NOMO-1 treated with dmso at 0.1 percent for 144 hours (cell line): ENCODE measurements at regions not wholly inside any gene's neighbourhood (a gene's known extent, or its start where the extent isn't known, plus 50 kb on each side); places are given as distances from the start of the nearest gene placed in this dataset.
"Not testable (repeated sequence)": the region's sequence is repeated elsewhere in the genome, so short reads cannot be mapped to it uniquely, and the experiment has no call there.

Experiments
- DNase-seq: peaks from one replicate; lab custom pipeline; 2025; ENCODE audit not compliant: unreplicated experiment; lab: John Stamatoyannopoulos, UW

DNA sequence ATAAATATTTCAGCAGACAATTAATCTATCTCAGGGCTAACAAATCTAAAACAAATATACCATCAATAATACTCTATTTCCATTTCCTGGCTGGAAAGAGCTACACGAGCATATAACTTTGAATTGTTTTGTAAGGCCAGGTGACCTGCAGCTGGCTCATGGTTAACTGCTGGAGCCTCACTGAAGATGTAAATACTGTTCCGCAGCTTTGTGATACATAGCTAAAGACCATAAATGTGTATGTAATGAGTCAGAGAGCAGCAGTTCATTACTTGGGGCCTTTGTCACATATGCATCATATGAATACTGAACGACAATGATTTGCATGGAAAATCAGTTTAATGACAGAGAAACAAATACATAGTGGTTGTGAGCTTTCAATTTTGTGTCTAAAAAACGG is 109.4 kb upstream of the CCN2 start:
- DNase-seq, result no peak

- no peak for DNase-seq
These were observed 107.8 kb upstream of the CCN2 start for GRCh38 chr6:132058975-132059374.

DNA sequence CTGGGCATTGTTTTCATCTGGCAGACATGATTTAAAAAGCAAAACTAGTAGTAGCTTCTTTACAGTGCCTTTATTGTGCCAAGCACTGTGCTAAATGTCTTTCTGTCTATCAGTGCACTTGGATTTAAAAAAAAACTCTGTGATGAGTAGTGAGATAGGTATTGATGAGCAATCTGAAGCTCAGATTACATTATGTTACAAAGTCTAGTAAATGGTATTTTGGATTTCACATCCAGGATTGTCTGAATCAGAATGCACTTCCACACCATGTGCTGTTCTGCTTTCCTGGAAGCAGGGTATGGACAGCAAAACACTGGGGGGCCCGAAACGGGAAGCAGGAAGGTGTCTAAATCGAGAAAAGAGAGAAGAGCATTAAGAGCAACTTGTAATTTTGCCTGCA is 103.4 kb upstream of the CCN2 start:
- no peak for DNase-seq

DNA sequence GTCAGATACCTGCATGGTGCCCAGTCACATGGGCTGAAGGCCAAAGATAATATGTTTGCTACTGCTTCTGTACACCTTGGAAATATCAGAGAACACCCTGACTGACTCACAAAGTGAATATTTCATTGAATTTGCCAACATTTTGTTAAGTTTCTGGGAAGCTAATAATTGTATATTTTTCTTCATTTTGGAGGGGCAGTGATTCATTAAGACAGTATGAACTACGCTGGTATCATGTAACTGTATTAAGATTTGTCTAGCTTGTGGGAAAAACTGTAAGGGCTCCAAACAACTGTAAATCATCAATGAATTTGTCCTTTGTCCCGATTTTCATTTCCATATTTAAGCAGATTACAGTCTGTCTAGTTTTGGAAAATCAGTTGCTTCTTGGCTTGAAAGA is 102.3 kb upstream of the CCN2 start:
- DNase-seq, result no peak

DNA sequence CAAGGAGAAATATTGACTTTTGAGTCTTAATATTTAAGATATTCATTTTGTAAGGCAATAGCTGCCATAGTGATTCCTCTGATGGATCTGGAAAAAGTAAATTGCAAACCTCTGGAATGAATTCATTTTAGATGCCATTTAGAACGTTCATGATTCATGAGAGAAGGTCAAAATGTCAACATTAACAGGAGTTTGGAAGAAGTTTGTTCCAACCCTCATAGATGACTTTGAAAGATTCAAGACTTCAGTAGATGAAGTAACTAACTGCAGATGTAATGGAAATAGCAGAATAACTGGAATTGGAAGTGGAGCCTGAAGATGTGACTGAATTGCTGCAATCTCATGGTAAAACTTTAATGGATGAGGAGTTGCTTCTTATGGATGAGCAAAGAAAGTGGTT is 100.9 kb upstream of the CCN2 start:
- no peak for DNase-seq

DNA sequence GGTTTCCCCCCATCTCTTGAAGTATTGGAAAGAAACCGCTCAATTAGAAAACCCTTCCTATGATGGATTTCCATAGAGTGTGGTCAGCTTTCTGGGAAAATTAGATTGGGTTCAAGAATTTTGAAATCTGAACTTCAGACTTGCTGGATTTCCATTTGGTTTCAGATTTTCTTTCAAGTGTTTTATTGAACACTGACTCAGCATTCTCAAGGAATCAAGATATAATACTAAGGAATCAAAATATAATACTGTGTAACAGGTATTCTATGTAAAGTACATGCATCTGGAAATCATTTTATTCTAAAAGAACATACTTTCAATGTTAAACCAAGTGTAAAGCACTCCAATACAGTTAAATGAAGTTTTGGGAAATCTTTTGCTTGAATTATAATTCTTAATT is 94.7 kb upstream of the CCN2 start:
- no peak for DNase-seq

- DNase-seq, result no peak
These were observed 92.0 kb upstream of the CCN2 start for GRCh38 chr6:132043148-132043547.

DNA sequence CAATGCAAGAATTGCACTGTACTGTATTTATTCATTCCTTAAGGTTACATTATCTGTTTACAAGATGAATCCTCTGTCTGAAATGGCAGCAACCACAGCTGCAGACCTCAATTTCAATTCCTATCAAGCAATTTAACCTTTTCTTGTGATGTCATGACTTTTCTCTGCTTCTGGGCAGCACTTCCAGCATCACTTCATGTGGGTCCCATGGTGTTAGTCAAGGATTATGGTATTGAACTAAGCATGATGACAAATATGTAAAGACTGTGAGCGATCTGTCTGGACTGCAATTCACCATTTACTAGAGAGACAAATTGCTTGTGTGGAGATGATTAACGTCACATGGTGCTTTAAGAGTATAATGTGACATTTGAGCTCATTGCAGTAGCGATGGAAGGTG is 90.5 kb upstream of the CCN2 start:
- DNase-seq, result no peak

DNA sequence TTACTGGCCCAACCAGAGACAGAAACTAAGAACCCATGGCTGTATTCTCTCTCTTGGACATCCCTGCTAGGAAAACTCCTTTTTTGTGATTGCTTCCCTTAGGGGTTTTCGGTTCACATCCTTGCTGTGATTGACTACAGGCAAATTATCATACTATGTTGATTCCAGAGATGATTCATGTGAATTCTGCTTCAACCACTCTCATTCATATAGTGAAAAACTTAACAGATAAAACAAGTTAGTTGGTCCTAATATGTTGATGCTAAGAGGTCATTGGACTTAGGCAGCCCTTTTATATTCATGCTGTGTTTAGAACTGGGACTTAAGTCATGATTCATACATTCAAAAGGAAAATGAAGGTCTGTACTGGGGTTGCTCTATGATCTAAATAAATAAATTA is 76.9 kb upstream of the CCN2 start:
- no peak for DNase-seq

DNA sequence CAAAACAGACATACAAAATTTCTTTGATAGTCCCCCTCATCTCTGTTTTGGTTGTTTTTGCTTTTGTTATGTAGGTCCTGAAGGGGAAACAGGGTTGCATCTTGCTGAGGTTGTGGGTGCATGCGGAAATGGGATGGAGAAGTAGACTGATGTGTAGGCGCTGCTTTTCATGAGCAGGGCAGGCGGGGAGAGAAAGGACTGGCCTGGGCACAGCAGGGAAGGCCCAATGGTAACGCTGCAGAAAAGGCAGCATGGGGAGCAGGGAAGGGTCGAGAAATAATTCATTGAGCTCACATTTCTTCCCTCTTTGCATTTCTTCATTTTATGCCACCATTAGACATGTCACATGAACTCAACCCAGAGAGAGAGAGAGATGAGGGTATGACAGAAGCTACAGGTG is 74.3 kb upstream of the CCN2 start:
- no peak for DNase-seq

DNA sequence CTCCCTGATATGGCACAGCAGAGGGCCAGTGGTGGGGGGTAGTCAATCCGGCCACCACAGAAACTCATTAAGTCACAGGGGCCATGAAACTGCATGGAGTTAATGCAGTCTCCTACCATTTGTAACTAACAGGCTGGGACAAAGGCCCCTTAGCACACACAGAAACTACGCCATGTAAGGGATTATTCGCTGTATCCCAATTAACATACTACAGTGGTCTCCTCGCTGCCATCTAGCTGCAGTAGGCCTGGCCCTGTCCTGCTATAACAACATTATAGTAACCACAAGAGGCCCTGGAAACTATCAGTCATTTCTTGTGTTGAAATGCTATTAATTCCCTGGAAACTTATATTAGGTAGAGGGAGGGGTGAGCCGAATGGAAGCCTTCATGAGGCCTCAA is 72.3 kb upstream of the CCN2 start:
- DNase-seq, result no peak

- no peak for DNase-seq
These were observed 70.6 kb upstream of the CCN2 start for GRCh38 chr6:132021552-132022375.

DNA sequence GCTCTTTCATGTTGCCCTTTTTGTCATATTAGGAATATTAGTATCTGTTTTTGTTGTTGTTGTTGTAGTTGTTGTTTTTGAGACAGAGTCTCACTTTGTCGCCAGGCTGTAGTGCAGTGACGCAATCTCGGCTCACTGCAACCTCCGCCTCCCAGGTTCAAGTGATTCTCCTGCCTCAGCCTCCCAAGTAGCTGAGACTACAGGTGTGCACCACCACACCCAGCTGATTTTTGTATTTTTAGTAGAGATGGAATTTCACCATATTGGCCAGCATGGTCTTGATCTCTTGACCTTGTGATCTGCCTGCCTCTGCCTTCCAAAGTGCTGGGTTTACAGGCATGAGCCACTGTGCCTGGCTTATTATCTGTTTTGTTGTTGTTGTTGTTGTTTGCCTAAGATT is 69.7 kb upstream of the CCN2 start:
- DNase-seq, result not testable (repeated sequence)

GRCh38 chr6:132020138-132020581 is 69.0 kb upstream of the CCN2 start:
- DNase-seq, result no peak

DNA sequence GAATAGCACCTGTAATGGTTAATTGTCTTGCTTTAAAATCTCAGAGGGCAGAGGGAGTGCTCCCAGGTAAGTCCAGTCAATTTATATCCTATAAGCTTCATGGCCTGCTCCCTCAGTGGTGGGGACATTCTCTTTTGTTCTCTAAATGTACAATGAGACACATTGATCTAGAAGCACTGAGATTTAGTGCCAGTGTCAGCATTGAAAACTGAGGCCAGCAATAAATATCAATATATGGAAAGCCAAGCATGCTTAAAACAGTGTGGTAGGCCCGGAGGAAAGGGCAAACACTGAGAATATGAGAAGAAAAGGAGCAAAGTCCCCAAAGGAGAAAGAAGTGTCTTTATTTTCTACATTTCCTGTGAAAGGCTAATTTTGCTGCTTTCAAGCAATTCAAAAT is 68.4 kb upstream of the CCN2 start:
- no peak for DNase-seq

DNA sequence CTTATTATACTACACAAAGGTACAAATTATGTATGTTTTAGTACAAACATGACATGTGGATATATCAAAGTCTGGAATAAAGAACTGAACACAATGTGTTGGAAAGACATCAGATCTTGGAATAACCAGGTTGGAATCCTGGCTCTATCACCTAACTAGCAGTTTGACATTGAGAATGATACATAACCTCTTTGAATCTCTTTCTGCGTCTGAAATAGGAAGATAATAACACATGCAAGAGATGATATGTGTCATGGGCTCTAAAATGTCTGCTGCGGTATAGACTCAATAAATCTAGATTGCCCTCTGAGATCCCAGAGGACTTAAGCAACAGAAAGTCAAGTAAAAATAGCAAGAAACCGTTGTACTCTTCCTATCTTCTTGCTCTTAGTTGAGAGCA is 66.8 kb upstream of the CCN2 start:
- peak; percentile 58 for DNase-seq

- DNase-seq, result no peak
These were observed 65.2 kb upstream of the CCN2 start for GRCh38 chr6:132016396-132016795.

DNA sequence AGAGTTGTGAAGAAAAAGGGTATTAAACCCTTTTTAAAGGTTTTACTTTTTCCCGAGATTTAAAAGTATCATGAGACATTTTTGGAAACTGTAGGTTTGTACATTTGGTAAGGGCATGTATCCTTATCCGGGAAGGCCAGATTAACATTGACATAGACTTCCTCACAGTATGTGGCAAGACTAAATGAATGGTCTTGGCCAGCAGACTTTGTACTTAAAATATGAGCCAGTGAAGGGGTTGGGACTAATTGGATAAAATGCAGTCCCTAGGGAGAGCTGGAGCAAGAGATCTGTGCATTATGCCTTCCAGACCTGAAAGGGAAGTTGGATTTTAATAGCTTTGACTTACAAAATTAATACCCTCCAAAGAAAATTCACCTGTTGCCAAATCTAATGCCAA is 60.4 kb upstream of the CCN2 start:
- no peak for DNase-seq

- no peak for DNase-seq
These were observed 58.0 kb upstream of the CCN2 start for GRCh38 chr6:132009175-132009574.

- DNase-seq, result no peak
These were observed 56.5 kb upstream of the CCN2 start for GRCh38 chr6:132007474-132008190.

GRCh38 chr6:132005178-132005577 is 54.0 kb upstream of the CCN2 start:
- peak; percentile 68 for DNase-seq

GRCh38 chr6:132004668-132005067 is 53.5 kb upstream of the CCN2 start:
- no peak for DNase-seq
